ENCODE measurements at regions not wholly inside any gene's neighbourhood (a gene's known extent, or its start where the extent isn't known, plus 50 kb on each side); places are given as distances from the start of the nearest gene placed in this dataset.

DNA sequence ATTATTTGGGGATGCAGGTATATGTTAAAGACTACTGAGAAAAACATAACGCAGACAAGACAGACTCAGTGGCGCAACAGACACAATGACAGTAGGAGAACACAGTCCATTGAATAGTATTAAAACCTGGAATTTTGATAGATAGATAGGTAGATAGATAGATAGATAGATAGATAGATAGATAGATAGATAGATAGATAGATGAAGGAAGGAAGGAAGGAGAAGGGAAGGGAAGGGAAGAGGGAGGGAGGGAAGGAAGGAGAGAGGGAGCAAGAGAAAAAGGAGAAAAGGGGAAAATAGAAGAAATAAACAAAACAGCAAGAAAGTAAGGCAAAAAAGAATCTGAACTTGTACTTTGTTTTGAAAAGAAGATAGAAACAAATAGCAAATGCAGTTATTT is 404.5 kb downstream of the FOXO1 start:
- no peak overlapping the region for H3K27ac Mint-ChIP-seq
- ATAC-seq (ENCODE audit: low read depth), result no peak

GRCh38 chr13:40269086-40269485 is 397.4 kb downstream of the FOXO1 start:
- ChIA-PET CTCF (no interaction called here), POLR2A (interaction anchor here (0.6 kb wide), 1 partner anchor 273 kb away, joined by 3 read pairs; no protein-coding TSS in a partner anchor)
- no peak overlapping the region for H3K27ac Mint-ChIP-seq
- intact Hi-C loops (cut with micrococcal nuclease), result no loop called here
- TF ChIP-seq, protein P1, sequence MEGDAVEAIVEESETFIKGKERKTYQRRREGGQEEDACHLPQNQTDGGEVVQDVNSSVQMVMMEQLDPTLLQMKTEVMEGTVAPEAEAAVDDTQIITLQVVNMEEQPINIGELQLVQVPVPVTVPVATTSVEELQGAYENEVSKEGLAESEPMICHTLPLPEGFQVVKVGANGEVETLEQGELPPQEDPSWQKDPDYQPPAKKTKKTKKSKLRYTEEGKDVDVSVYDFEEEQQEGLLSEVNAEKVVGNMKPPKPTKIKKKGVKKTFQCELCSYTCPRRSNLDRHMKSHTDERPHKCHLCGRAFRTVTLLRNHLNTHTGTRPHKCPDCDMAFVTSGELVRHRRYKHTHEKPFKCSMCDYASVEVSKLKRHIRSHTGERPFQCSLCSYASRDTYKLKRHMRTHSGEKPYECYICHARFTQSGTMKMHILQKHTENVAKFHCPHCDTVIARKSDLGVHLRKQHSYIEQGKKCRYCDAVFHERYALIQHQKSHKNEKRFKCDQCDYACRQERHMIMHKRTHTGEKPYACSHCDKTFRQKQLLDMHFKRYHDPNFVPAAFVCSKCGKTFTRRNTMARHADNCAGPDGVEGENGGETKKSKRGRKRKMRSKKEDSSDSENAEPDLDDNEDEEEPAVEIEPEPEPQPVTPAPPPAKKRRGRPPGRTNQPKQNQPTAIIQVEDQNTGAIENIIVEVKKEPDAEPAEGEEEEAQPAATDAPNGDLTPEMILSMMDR (IDR thresholded peaks at IDR 0.05), result no peak
- peaks cover 26% of the 10 kb centered on the region for H3K4me1 Mint-ChIP-seq
- H3K27me3 Mint-ChIP-seq, result no peaks in the 10 kb centered on the region
- H3K36me3 Mint-ChIP-seq (ENCODE audit: low read depth), result no peaks in the 10 kb centered on the region
- DNase-seq, result no peak
- no peaks in the 10 kb centered on the region for H3K9me3 Mint-ChIP-seq
- H3K4me3 Mint-ChIP-seq, result no peak overlapping the region
- no peak for ATAC-seq (ENCODE audit: low read depth)

More for the DNA sequence above, 404.5 kb downstream of the FOXO1 start:
- TF ChIP-seq, protein P1 (IDR thresholded peaks at IDR 0.05), result no peak
- intact Hi-C loops (cut with micrococcal nuclease), result no loop called here
- no peaks in the 10 kb centered on the region for H3K27me3 Mint-ChIP-seq
- no peaks in the 10 kb centered on the region for H3K4me1 Mint-ChIP-seq
- POLR2A ChIA-PET, result no interaction called here
- no peaks in the 10 kb centered on the region for H3K36me3 Mint-ChIP-seq (ENCODE audit: low read depth)
- H3K9me3 Mint-ChIP-seq, result peaks cover 1% of the 10 kb centered on the region
- DNase-seq, result no peak
- CTCF ChIA-PET, result no interaction called here
- H3K4me3 Mint-ChIP-seq, result no peak overlapping the region

- H3K27me3 Mint-ChIP-seq, result no peaks in the 10 kb centered on the region
- H3K4me1 Mint-ChIP-seq, result peaks cover 42% of the 10 kb centered on the region
- TF ChIP-seq, protein P1 (IDR thresholded peaks at IDR 0.05), result no peak
- intact Hi-C loops (cut with micrococcal nuclease), result no loop called here
- ATAC-seq (ENCODE audit: low read depth) (no peak), DNase-seq (no peak)
- ChIA-PET CTCF (interaction anchor here (0.6 kb wide), 1 partner anchor 18 kb away, joined by 4 read pairs; no protein-coding TSS in a partner anchor), POLR2A (no interaction called here)
- H3K27ac Mint-ChIP-seq, result no peak overlapping the region
- H3K9me3 Mint-ChIP-seq, result no peaks in the 10 kb centered on the region
- H3K36me3 Mint-ChIP-seq (ENCODE audit: low read depth), result no peaks in the 10 kb centered on the region
- no peak overlapping the region for H3K4me3 Mint-ChIP-seq
Observed at GRCh38 chr13:40270726-40271125, 395.7 kb downstream of the FOXO1 start.

DNA sequence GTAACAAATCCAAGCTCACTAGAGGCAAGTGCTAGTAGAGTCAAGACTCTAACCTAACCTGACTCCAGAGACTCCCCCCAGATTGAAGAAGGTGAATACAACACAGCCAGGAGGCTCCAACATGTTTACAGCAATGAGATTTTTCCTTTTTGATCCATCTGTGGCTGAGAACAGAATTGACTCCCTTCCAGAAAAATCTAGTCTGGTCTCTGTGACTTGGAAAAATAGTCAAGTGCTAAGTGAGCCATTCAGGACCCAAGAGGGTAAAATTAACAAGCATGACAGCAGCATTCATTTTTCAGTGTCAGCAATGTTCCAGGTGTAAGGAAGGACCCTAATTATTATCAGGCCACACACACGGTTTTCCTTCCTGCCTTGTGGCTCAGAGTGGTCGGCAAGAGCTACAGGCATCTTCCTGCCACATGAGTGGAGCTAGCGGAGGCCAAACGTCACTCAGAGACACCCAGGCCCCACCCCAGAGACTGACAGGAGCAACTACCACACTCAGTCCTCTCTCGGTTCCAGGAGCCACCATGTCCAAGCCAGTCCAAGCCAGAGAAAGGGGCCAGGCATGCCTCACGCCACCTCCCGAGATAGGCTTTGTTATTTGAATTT is 395.1 kb downstream of the FOXO1 start:
- POLR2A ChIA-PET, result interaction anchor here (1.1 kb wide), 1 partner anchor 397 kb away, joined by 3 read pairs; no protein-coding TSS in a partner anchor
- ATAC-seq (ENCODE audit: low read depth) (no peak), DNase-seq (no peak)
- no peaks in the 10 kb centered on the region for H3K36me3 Mint-ChIP-seq (ENCODE audit: low read depth)
- H3K4me1 Mint-ChIP-seq, result peaks cover 43% of the 10 kb centered on the region
- TF ChIP-seq, protein P1 (IDR thresholded peaks at IDR 0.05), result no peak
- intact Hi-C loops (cut with micrococcal nuclease), result no loop called here
- no peaks in the 10 kb centered on the region for H3K9me3 Mint-ChIP-seq
- H3K4me3 Mint-ChIP-seq, result no peak overlapping the region
- peak overlapping the region; percentile 9 for H3K27ac Mint-ChIP-seq
- CTCF ChIA-PET, result interaction anchor here (0.6 to 2.4 kb wide), 2 partner anchors 19 to 202 kb away, joined by 4 to 9 read pairs; no protein-coding TSS in a partner anchor
- no peaks in the 10 kb centered on the region for H3K27me3 Mint-ChIP-seq

- ChIA-PET POLR2A (interaction anchor here (1.1 to 1.2 kb wide), 2 partner anchors 66 to 396 kb away, joined by 3 to 4 read pairs; no protein-coding TSS in a partner anchor), CTCF (interaction anchor here (0.7 to 2.4 kb wide), 3 partner anchors 11 to 203 kb away, joined by 3 to 9 read pairs (median 4); no protein-coding TSS in a partner anchor)
- ATAC-seq (ENCODE audit: low read depth) (peak; percentile 21), DNase-seq (no peak)
- no peaks in the 10 kb centered on the region for H3K27me3 Mint-ChIP-seq
- peaks cover 43% of the 10 kb centered on the region for H3K4me1 Mint-ChIP-seq
- H3K4me3 Mint-ChIP-seq, result no peak overlapping the region
- no peaks in the 10 kb centered on the region for H3K36me3 Mint-ChIP-seq (ENCODE audit: low read depth)
- no peak overlapping the region for H3K27ac Mint-ChIP-seq
- TF ChIP-seq, protein P1 (IDR thresholded peaks at IDR 0.05), result no peak
- H3K9me3 Mint-ChIP-seq, result no peaks in the 10 kb centered on the region
- intact Hi-C loops (cut with micrococcal nuclease), result no loop called here
Observed at GRCh38 chr13:40271931-40272775, 394.3 kb downstream of the FOXO1 start.
